Middle frontal gyrus (tissue), 1 donor: ENCODE measurements at regions not wholly inside any gene's neighbourhood (a gene's known extent, or its start where the extent isn't known, plus 50 kb on each side); places are given as distances from the start of the nearest gene placed in this dataset.
A peak's percentile ranks its signal among the peaks of the same experiment; 100 is the strongest.

Experiments
- DNase-seq: peaks from one replicate; pipeline ENCODE4 v3.0.0-alpha.2; 2015; ENCODE audit warnings: low spot score; ENCODE audit errors: extremely low spot score

- DNase-seq: no peak
Measured at GRCh38 chr6:77979204-77979603, 326.4 kb downstream of the MEI4 start.

GRCh38 chr6:77986380-77987034 lies 333.7 kb downstream of the MEI4 start:
- DNase-seq: no peak

GRCh38 chr6:77987035-77987384 lies 334.2 kb downstream of the MEI4 start:
- no peak for DNase-seq

- no peak for DNase-seq
Measured at GRCh38 chr6:78010130-78010529, 357.3 kb downstream of the MEI4 start.

- no peak for DNase-seq
Measured at GRCh38 chr6:78020586-78020985, 367.7 kb downstream of the MEI4 start.

GRCh38 chr6:78025502-78025901 lies 372.7 kb downstream of the MEI4 start:
- DNase-seq: no peak

GRCh38 chr6:78031228-78031627 lies 378.4 kb downstream of the MEI4 start:
- DNase-seq: no peak

GRCh38 chr6:78059171-78059570 lies 406.3 kb downstream of the MEI4 start:
- no peak for DNase-seq

GRCh38 chr6:78062993-78063392 lies 410.2 kb downstream of the MEI4 start:
- peak; percentile 7 for DNase-seq

- no peak for DNase-seq
Measured at GRCh38 chr6:78076371-78076770, 423.5 kb downstream of the MEI4 start.

GRCh38 chr6:78089531-78089930 lies 436.7 kb downstream of the MEI4 start:
- DNase-seq: no peak

- DNase-seq: no peak
Measured at GRCh38 chr6:78093906-78094305, 441.1 kb downstream of the MEI4 start.

- DNase-seq: no peak
Measured at GRCh38 chr6:78101387-78101786, 448.5 kb downstream of the MEI4 start.

- no peak for DNase-seq
Measured at GRCh38 chr6:78110641-78111040, 457.8 kb downstream of the MEI4 start.

GRCh38 chr6:78117966-78118365 lies 465.1 kb downstream of the MEI4 start:
- DNase-seq: no peak

- DNase-seq: no peak
Measured at GRCh38 chr6:78131521-78131920, 478.7 kb downstream of the MEI4 start.

- no peak for DNase-seq
Measured at GRCh38 chr6:78132671-78133410, 480.0 kb downstream of the MEI4 start.

- no peak for DNase-seq
Measured at GRCh38 chr6:78150425-78150824, 497.6 kb downstream of the MEI4 start.

- no peak for DNase-seq
Measured at GRCh38 chr6:78153976-78154375, 501.1 kb downstream of the MEI4 start.

GRCh38 chr6:78157606-78158005 lies 504.8 kb downstream of the MEI4 start:
- no peak for DNase-seq

GRCh38 chr6:78188891-78189290 lies 536.1 kb downstream of the MEI4 start:
- no peak for DNase-seq

- DNase-seq: no peak
Measured at GRCh38 chr6:78192057-78192456, 539.2 kb downstream of the MEI4 start.

GRCh38 chr6:78199044-78199443 lies 546.2 kb downstream of the MEI4 start:
- DNase-seq: no peak
